C1 segment of cervical spinal cord (tissue), 14 donors: ENCODE measurements at regions not wholly inside any gene's neighbourhood (a gene's known extent, or its start where the extent isn't known, plus 50 kb on each side); places are given as distances from the start of the nearest gene placed in this dataset.

Experiments used
- DNase-seq, 14 donors: peaks; one replicate each; lab custom pipeline; 2025; lab: John Stamatoyannopoulos, UW

GRCh38 chr19:28940751-28941500 lies 272.0 kb downstream of the UQCRFS1 start:
- DNase-seq = no peak

GRCh38 chr19:28939236-28939635 lies 273.7 kb downstream of the UQCRFS1 start:
- no peak for DNase-seq

GRCh38 chr19:28936001-28936400 lies 276.9 kb downstream of the UQCRFS1 start:
- DNase-seq = no peak

GRCh38 chr19:28934631-28935030 lies 278.3 kb downstream of the UQCRFS1 start:
- no peak for DNase-seq

- DNase-seq = no peak
These were observed 279.9 kb downstream of the UQCRFS1 start for GRCh38 chr19:28933039-28933438.

GRCh38 chr19:28932446-28932845 lies 280.5 kb downstream of the UQCRFS1 start:
- no peak for DNase-seq

- no peak for DNase-seq
These were observed 283.9 kb downstream of the UQCRFS1 start for GRCh38 chr19:28929006-28929405.

GRCh38 chr19:28927456-28927855 lies 285.5 kb downstream of the UQCRFS1 start:
- no peak for DNase-seq

- DNase-seq = no peak
These were observed 292.5 kb downstream of the UQCRFS1 start for GRCh38 chr19:28920269-28921066.

GRCh38 chr19:28917621-28918020 lies 295.3 kb downstream of the UQCRFS1 start:
- DNase-seq = no peak

- no peak for DNase-seq
These were observed 297.1 kb downstream of the UQCRFS1 start for GRCh38 chr19:28915737-28916460.

- DNase-seq = no peak
These were observed 297.7 kb downstream of the UQCRFS1 start for GRCh38 chr19:28915202-28915601.

- no peak for DNase-seq
These were observed 298.8 kb downstream of the UQCRFS1 start for GRCh38 chr19:28914173-28914572.

GRCh38 chr19:28913626-28914025 lies 299.3 kb downstream of the UQCRFS1 start:
- no peak for DNase-seq

- DNase-seq = no peak
These were observed 304.0 kb downstream of the UQCRFS1 start for GRCh38 chr19:28908941-28909340.

GRCh38 chr19:28907534-28907933 lies 305.4 kb downstream of the UQCRFS1 start:
- DNase-seq = no peak

GRCh38 chr19:28905996-28906395 lies 307.0 kb downstream of the UQCRFS1 start:
- no peak for DNase-seq

- no peak for DNase-seq
These were observed 313.2 kb downstream of the UQCRFS1 start for GRCh38 chr19:28899703-28900102.

- DNase-seq = no peak
These were observed 314.7 kb downstream of the UQCRFS1 start for GRCh38 chr19:28898249-28898648.

GRCh38 chr19:28889941-28890670 lies 322.8 kb downstream of the UQCRFS1 start:
- DNase-seq = peak in 10 of 14 donors; percentile 10 to 58 (median 34)

- no peak for DNase-seq
These were observed 324.9 kb downstream of the UQCRFS1 start for GRCh38 chr19:28887920-28888618.
